ENCODE measurements at regions not wholly inside any gene's neighbourhood (a gene's known extent, or its start where the extent isn't known, plus 50 kb on each side); places are given as distances from the start of the nearest gene placed in this dataset.

GRCh38 chr12:118548887-118549509 is 172.6 kb downstream of the SUDS3 start:
- Histone ChIP-seq H3K4me2 (replicated peaks; ENCODE audit: extremely low read depth, low read length, poor library complexity, severe bottlenecking) (no peak overlapping the region), H3K36me3 (replicated peaks in 1 of 2; ENCODE audit: control insufficient read depth in 1 of 2, insufficient read depth in 2 of 2, low read length in 2 of 2) (no peaks in the 10 kb centered on the region), H3K4me3 (replicated peaks in 1 of 3; ENCODE audit: low read depth in 2 of 3, low read length in 3 of 3) (no peak overlapping the region), H3K9me3 (replicated peaks in 1 of 2; ENCODE audit: control insufficient read depth in 1 of 2, insufficient read depth in 1 of 2, low read length in 2 of 2) (no peaks in the 10 kb centered on the region), H3K9ac (ENCODE audit: insufficient read depth, low read length, poor library complexity, severe bottlenecking) (no peak overlapping the region), H2AFZ (ENCODE audit: insufficient read depth, low read depth, low read length, poor library complexity, severe bottlenecking) (no peak overlapping the region), H3K79me2 (ENCODE audit: insufficient read depth, low read length) (no peaks in the 10 kb centered on the region), H3K27ac (ENCODE audit: low read depth in 1 of 2, low read length in 2 of 2) (no peak overlapping the region), H3K4me1 (ENCODE audit: control insufficient read depth in 1 of 2, insufficient read depth in 2 of 2, low read length in 2 of 2) (no peaks in the 10 kb centered on the region), H3K27me3 (ENCODE audit: control insufficient read depth in 2 of 2, insufficient read depth in 2 of 2, low read length in 2 of 2) (no peaks in the 10 kb centered on the region), H4K20me1 (ENCODE audit: insufficient read depth, low read length) (no peaks in the 10 kb centered on the region)
- no peak overlapping the region for H3K27ac Mint-ChIP-seq
- intact Hi-C loops (cut with micrococcal nuclease): no loop called here
- no peaks in the 10 kb centered on the region for H3K36me3 Mint-ChIP-seq
- peaks cover 0 to 9% (median 3%) of the 10 kb centered on the region in 7 donors for H3K9me3 Mint-ChIP-seq
- no peak overlapping the region for H3K4me3 Mint-ChIP-seq
- no peaks in the 10 kb centered on the region for H3K4me1 Mint-ChIP-seq
- peaks cover 0 to 2% (median 2%) of the 10 kb centered on the region in 3 donors for H3K27me3 Mint-ChIP-seq (ENCODE audit: low read depth in 3 of 3)
- DNase-seq: no peak
- 81% methylated on average over 2 of the region's 4 CpGs for WGBS (ENCODE audit: insufficient coverage)
- TF ChIP-seq, protein P1, sequence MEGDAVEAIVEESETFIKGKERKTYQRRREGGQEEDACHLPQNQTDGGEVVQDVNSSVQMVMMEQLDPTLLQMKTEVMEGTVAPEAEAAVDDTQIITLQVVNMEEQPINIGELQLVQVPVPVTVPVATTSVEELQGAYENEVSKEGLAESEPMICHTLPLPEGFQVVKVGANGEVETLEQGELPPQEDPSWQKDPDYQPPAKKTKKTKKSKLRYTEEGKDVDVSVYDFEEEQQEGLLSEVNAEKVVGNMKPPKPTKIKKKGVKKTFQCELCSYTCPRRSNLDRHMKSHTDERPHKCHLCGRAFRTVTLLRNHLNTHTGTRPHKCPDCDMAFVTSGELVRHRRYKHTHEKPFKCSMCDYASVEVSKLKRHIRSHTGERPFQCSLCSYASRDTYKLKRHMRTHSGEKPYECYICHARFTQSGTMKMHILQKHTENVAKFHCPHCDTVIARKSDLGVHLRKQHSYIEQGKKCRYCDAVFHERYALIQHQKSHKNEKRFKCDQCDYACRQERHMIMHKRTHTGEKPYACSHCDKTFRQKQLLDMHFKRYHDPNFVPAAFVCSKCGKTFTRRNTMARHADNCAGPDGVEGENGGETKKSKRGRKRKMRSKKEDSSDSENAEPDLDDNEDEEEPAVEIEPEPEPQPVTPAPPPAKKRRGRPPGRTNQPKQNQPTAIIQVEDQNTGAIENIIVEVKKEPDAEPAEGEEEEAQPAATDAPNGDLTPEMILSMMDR (IDR thresholded peaks at IDR 0.05): no peak

GRCh38 chr12:118549510-118549980 is 173.2 kb downstream of the SUDS3 start:
- no peak overlapping the region for H3K9ac ChIP-seq (ENCODE audit: insufficient read depth, low read length, poor library complexity, severe bottlenecking)
- WGBS (ENCODE audit: insufficient coverage): 79% methylated on average over 7 of the region's 8 CpGs
- no peak overlapping the region for H2AFZ ChIP-seq (ENCODE audit: insufficient read depth, low read depth, low read length, poor library complexity, severe bottlenecking)
- no peaks in the 10 kb centered on the region for H4K20me1 ChIP-seq (ENCODE audit: insufficient read depth, low read length)
- Mint-ChIP-seq H3K36me3 (no peaks in the 10 kb centered on the region), H3K27ac (no peak overlapping the region), H3K4me3 (no peak overlapping the region), H3K4me1 (no peaks in the 10 kb centered on the region), H3K9me3 (peaks cover 0 to 9% (median 3%) of the 10 kb centered on the region in 7 donors), H3K27me3 (ENCODE audit: low read depth in 3 of 3) (peaks cover 0 to 2% (median 0%) of the 10 kb centered on the region in 3 donors)
- H3K27me3 ChIP-seq (ENCODE audit: control insufficient read depth in 2 of 2, insufficient read depth in 2 of 2, low read length in 2 of 2): no peaks in the 10 kb centered on the region
- TF ChIP-seq, protein P1 (IDR thresholded peaks at IDR 0.05): no peak
- no peaks in the 10 kb centered on the region for H3K79me2 ChIP-seq (ENCODE audit: insufficient read depth, low read length)
- H3K27ac ChIP-seq (ENCODE audit: low read depth in 1 of 2, low read length in 2 of 2): no peak overlapping the region
- no peak overlapping the region for H3K4me2 ChIP-seq (replicated peaks; ENCODE audit: extremely low read depth, low read length, poor library complexity, severe bottlenecking)
- intact Hi-C loops (cut with micrococcal nuclease): no loop called here
- no peaks in the 10 kb centered on the region for H3K36me3 ChIP-seq (replicated peaks in 1 of 2; ENCODE audit: control insufficient read depth in 1 of 2, insufficient read depth in 2 of 2, low read length in 2 of 2)
- no peaks in the 10 kb centered on the region for H3K9me3 ChIP-seq (replicated peaks in 1 of 2; ENCODE audit: control insufficient read depth in 1 of 2, insufficient read depth in 1 of 2, low read length in 2 of 2)
- no peak for DNase-seq
- H3K4me1 ChIP-seq (ENCODE audit: control insufficient read depth in 1 of 2, insufficient read depth in 2 of 2, low read length in 2 of 2): no peaks in the 10 kb centered on the region
- H3K4me3 ChIP-seq (replicated peaks in 1 of 3; ENCODE audit: low read depth in 2 of 3, low read length in 3 of 3): no peak overlapping the region
